ENCODE measurements at regions not wholly inside any gene's neighbourhood (a gene's known extent, or its start where the extent isn't known, plus 50 kb on each side); places are given as distances from the start of the nearest gene placed in this dataset.

DNA sequence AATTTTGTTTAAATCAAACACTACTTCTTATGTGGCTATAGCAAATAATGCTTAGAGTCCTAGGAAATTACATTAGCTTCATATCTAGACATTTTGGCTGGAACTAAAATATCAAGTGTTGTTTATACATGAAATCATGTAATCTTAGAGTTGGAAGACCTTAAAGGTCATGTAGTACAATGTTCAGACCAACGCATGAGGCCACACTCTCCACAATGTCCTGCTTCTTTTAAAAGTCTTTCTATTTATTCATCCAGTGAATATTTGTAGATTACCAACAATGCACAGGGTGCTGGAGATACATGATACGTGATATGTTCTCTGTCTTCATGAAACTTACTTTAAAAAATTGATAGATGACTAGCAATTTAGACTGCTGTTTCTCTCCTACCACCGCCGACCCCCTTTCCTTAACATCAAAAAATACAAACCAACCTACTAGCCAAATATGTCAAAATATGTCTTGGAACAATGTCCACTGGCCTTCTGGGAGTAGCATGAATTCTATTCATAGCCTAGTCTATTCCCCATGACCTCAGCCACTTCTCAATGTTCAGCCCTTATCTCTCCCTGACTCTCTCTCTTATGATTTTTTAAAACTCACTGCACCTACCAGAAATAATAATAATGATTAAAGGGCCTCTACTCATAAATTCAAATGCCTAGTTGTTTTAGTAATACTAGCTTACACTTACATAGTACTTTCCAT, 59.5 kb upstream of the CAV2 start:
- no peak for TF ChIP-seq ZFX (IDR thresholded peaks at IDR 0.05; ENCODE audit: borderline replicate concordance)
- TF ChIP-seq, protein P1, sequence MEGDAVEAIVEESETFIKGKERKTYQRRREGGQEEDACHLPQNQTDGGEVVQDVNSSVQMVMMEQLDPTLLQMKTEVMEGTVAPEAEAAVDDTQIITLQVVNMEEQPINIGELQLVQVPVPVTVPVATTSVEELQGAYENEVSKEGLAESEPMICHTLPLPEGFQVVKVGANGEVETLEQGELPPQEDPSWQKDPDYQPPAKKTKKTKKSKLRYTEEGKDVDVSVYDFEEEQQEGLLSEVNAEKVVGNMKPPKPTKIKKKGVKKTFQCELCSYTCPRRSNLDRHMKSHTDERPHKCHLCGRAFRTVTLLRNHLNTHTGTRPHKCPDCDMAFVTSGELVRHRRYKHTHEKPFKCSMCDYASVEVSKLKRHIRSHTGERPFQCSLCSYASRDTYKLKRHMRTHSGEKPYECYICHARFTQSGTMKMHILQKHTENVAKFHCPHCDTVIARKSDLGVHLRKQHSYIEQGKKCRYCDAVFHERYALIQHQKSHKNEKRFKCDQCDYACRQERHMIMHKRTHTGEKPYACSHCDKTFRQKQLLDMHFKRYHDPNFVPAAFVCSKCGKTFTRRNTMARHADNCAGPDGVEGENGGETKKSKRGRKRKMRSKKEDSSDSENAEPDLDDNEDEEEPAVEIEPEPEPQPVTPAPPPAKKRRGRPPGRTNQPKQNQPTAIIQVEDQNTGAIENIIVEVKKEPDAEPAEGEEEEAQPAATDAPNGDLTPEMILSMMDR (IDR thresholded peaks at IDR 0.05): no peak
- H3K27ac ChIP-seq: no peak overlapping the region

DNA sequence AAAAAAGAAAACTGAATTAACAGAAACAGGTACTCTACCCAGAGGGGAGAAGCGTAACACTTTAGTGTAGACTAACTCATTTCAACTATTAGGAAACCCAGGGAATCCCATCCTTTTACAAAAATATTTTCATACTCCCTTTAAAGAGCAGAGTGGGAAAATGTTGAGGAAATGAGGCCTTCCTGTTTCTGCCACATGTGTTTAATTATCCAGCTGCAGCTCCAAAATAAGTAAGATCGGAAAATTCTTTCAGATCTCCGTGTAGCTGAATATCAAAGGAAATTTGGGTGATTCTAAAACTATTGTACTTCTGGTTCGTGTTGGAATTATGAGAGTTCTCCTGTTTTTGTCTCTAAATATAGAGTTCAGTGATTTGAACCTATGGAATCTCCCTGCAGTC, 58.0 kb upstream of the CAV2 start:
- no peak overlapping the region for H3K27ac ChIP-seq
- no peak for TF ChIP-seq ZFX (IDR thresholded peaks at IDR 0.05; ENCODE audit: borderline replicate concordance)
- TF ChIP-seq, protein P1 (IDR thresholded peaks at IDR 0.05): no peak

DNA sequence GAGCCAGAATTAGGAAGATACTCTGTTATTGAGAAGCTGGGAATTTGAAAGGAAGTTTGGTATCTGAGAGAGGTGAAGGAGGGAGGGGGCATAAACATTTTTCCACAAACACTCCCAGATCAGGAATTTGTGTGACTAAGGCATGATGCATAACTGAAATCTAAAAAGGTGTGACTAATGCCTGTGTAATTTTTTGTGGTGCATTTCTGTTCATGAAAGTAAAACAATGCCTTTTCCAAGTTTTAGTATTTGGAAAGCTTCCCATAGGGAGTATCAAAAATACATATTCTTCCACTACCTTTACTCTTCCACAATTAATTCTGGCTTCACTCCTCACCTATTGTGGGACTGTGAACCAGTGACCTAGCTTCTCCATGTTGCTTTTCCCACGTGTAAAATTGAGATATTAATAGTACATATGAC, 56.4 kb upstream of the CAV2 start:
- H3K27ac ChIP-seq: no peak overlapping the region
- TF ChIP-seq ZFX (IDR thresholded peaks at IDR 0.05; ENCODE audit: borderline replicate concordance): no peak
- TF ChIP-seq, protein P1 (IDR thresholded peaks at IDR 0.05): no peak

DNA sequence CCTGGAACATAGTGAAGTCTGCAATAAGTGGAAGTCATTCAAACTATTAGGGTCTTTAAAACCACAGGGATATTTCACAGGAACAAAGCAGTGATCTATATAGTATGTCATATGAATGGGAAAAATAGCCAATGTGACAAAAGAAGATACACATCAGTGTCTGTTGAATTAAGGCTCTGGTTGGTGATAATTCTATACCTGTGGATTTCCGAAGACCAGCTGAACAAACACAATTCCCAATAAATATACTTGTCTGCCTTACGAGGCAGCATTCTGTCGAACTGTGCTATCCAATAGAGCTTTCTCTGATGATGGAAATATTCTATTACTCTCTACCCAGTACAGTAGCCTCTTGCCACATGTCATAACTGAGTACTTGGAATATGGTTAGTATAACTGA, 55.9 kb upstream of the CAV2 start:
- TF ChIP-seq, protein P1 (IDR thresholded peaks at IDR 0.05): no peak
- TF ChIP-seq ZFX (IDR thresholded peaks at IDR 0.05; ENCODE audit: borderline replicate concordance): no peak
- no peak overlapping the region for H3K27ac ChIP-seq

DNA sequence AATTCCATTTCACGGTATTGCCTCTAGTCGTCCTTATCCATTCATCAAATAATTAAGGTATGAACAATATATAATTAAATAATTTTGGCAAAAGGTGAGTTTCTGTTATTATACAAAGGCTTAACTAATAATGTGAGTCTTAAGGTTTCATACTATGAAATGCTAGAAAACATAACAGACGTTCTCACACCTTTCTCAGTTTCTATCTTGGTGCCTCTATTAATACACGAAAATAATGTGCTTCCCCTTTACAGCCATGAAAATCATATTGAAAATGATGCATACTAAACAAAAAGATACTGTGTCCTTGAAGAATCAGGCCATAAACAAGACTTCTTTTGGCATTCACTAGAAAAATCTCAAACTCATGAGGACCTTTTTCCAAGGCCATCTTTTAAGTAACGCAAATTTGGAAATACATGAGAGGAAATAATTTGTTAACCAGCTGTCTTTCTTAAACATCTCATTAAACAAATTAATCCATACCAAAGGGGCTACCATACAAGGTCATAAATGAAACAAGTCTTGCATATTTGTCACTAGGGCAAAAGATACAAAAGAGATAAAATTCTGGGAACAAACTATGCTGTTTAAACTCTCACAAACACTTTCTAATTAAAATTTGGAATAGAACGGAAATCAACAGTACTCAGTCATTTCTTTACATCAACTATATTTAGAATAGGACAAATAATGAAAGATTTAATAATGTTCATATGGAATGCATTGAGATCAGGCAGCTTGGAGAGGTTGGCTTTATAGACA, 53.9 kb upstream of the CAV2 start:
- TF ChIP-seq, protein P1 (IDR thresholded peaks at IDR 0.05): no peak
- TF ChIP-seq ZFX (IDR thresholded peaks at IDR 0.05; ENCODE audit: borderline replicate concordance): no peak

DNA sequence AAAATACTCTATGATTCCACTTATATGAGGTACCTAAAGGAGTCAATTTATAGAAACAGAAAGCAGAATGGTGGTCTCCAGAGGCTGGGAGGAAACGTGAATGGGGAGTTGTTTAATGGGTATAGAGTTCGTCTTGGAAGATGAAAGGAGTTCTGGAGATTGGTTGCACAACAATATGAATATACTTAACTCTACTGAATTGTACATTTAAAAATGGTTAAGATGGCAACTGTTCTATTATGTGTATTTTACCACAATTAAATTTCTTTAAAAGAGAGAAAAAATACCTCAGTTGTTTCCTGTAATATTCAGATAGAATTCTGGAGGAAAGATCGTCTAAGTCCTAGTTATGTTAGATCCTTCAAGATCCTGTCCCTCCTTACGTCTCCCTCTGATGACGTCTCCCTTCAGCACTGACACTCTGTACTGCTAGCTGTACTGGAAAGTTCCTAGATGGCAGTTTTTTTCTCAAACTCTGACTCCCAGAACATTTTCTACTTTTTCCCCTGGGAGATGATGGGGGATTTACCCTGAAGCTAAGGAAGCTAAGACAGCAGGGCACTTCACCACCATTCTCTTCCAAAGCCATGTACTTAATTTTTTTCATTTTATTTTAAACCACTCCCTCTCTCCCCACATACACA, 53.2 kb upstream of the CAV2 start:
- no peak overlapping the region for H3K27ac ChIP-seq
- TF ChIP-seq, protein P1 (IDR thresholded peaks at IDR 0.05): no peak
- TF ChIP-seq ZFX (IDR thresholded peaks at IDR 0.05; ENCODE audit: borderline replicate concordance): no peak

More for the DNA sequence above, 53.9 kb upstream of the CAV2 start:
- H3K27ac ChIP-seq: no peak overlapping the region
